ENCODE measurements at regions not wholly inside any gene's neighbourhood (a gene's known extent, or its start where the extent isn't known, plus 50 kb on each side); places are given as distances from the start of the nearest gene placed in this dataset.

- Histone ChIP-seq H3K9me2 (ENCODE audit: insufficient read depth, low read length) (no peaks in the 10 kb centered on the region), H3K4me1 (ENCODE audit: insufficient read depth, low read length, poor library complexity, severe bottlenecking) (no peaks in the 10 kb centered on the region), H4K20me1 (ENCODE audit: insufficient read depth, low read length) (no peaks in the 10 kb centered on the region), H3K79me2 (ENCODE audit: insufficient read depth, low read depth, low read length) (no peaks in the 10 kb centered on the region), H3K36me3 (ENCODE audit: insufficient read depth, low read length) (no peaks in the 10 kb centered on the region), H3K9me3 (ENCODE audit: low read length) (no peaks in the 10 kb centered on the region), H3K27ac (ENCODE audit: low read depth, low read length, poor library complexity, severe bottlenecking) (no peak overlapping the region), H2AFZ (ENCODE audit: low read length) (no peak overlapping the region), H3K4me3 (ENCODE audit: low read depth, low read length, poor library complexity, severe bottlenecking) (no peak overlapping the region), H3K4me2 (ENCODE audit: low read length) (no peak overlapping the region)
- intact Hi-C loops (cut with micrococcal nuclease; ENCODE audit: unreplicated experiment) = no loop called here
- TF ChIP-seq CTCF (conservative IDR thresholded peaks at IDR 0.05; ENCODE audit: low read length) (no peak), EZH2phosphoT487 (IDR thresholded peaks at IDR 0.05; ENCODE audit: borderline replicate concordance, low read depth, low read length) (no peak)
- DNase-seq (ENCODE audit: low spot score) = no peak
- ChIA-PET POLR2A (no interaction called here), CTCF (ENCODE audit: unreplicated experiment) (no interaction called here)
- no TSS peak for BruUV-seq (replicated peaks)
Observed at GRCh38 chr11:80593648-80594374, 1153.0 kb upstream of the TENM4 start.

- Histone ChIP-seq H2AFZ (ENCODE audit: low read length) (no peak overlapping the region), H3K4me2 (ENCODE audit: low read length) (no peak overlapping the region), H3K4me1 (ENCODE audit: insufficient read depth, low read length, poor library complexity, severe bottlenecking) (no peaks in the 10 kb centered on the region), H3K4me3 (ENCODE audit: low read depth, low read length, poor library complexity, severe bottlenecking) (no peak overlapping the region), H3K27ac (ENCODE audit: low read depth, low read length, poor library complexity, severe bottlenecking) (no peak overlapping the region), H3K9me3 (ENCODE audit: low read length) (no peaks in the 10 kb centered on the region), H4K20me1 (ENCODE audit: insufficient read depth, low read length) (no peaks in the 10 kb centered on the region), H3K79me2 (ENCODE audit: insufficient read depth, low read depth, low read length) (no peaks in the 10 kb centered on the region), H3K9me2 (ENCODE audit: insufficient read depth, low read length) (no peaks in the 10 kb centered on the region), H3K36me3 (ENCODE audit: insufficient read depth, low read length) (no peaks in the 10 kb centered on the region)
- TF ChIP-seq CTCF (conservative IDR thresholded peaks at IDR 0.05; ENCODE audit: low read length) (no peak), EZH2phosphoT487 (IDR thresholded peaks at IDR 0.05; ENCODE audit: borderline replicate concordance, low read depth, low read length) (no peak)
- no peak for DNase-seq (ENCODE audit: low spot score)
- BruUV-seq (replicated peaks) = no TSS peak
- ChIA-PET POLR2A (no interaction called here), CTCF (ENCODE audit: unreplicated experiment) (no interaction called here)
- intact Hi-C loops (cut with micrococcal nuclease; ENCODE audit: unreplicated experiment) = no loop called here
Observed at GRCh38 chr11:80592546-80592945, 1151.7 kb upstream of the TENM4 start.

GRCh38 chr11:80587906-80588305, 1147.1 kb upstream of the TENM4 start:
- Histone ChIP-seq H3K4me1 (ENCODE audit: insufficient read depth, low read length, poor library complexity, severe bottlenecking) (no peaks in the 10 kb centered on the region), H3K4me2 (ENCODE audit: low read length) (no peak overlapping the region), H3K9me3 (ENCODE audit: low read length) (no peaks in the 10 kb centered on the region), H3K36me3 (ENCODE audit: insufficient read depth, low read length) (no peaks in the 10 kb centered on the region), H3K27ac (ENCODE audit: low read depth, low read length, poor library complexity, severe bottlenecking) (no peak overlapping the region), H3K4me3 (ENCODE audit: low read depth, low read length, poor library complexity, severe bottlenecking) (no peak overlapping the region), H3K9me2 (ENCODE audit: insufficient read depth, low read length) (no peaks in the 10 kb centered on the region), H2AFZ (ENCODE audit: low read length) (no peak overlapping the region), H3K79me2 (ENCODE audit: insufficient read depth, low read depth, low read length) (no peaks in the 10 kb centered on the region), H4K20me1 (ENCODE audit: insufficient read depth, low read length) (no peaks in the 10 kb centered on the region)
- ChIA-PET CTCF (ENCODE audit: unreplicated experiment) (no interaction called here), POLR2A (no interaction called here)
- no peak for DNase-seq (ENCODE audit: low spot score)
- no peak for TF ChIP-seq EZH2phosphoT487 (IDR thresholded peaks at IDR 0.05; ENCODE audit: borderline replicate concordance, low read depth, low read length)
- TF ChIP-seq CTCF (conservative IDR thresholded peaks at IDR 0.05; ENCODE audit: low read length) = no peak
- no TSS peak for BruUV-seq (replicated peaks)
- intact Hi-C loops (cut with micrococcal nuclease; ENCODE audit: unreplicated experiment) = no loop called here
